Astrocyte (in vitro differentiated cells and primary cell): ENCODE measurements at regions not wholly inside any gene's neighbourhood (a gene's known extent, or its start where the extent isn't known, plus 50 kb on each side); places are given as distances from the start of the nearest gene placed in this dataset.

Experiments used
- CTCF ChIP-seq: IDR thresholded peaks from 2 replicates; pipeline ENCODE4 v1.5.1; 2011; ENCODE audit warnings: low read depth, mild to moderate bottlenecking, inconsistent platforms, low read length, moderate library complexity; ENCODE audit not compliant: insufficient read depth
- EZH2 ChIP-seq: IDR thresholded peaks from 2 replicates; pipeline ENCODE4 v1.6.1; 2012; ENCODE audit warnings: mild to moderate bottlenecking, low read length, inconsistent platforms; ENCODE audit not compliant: insufficient read depth

GRCh38 chr9:32067261-32067660 is 317.2 kb upstream of the ACO1 start:
- no peak for TF ChIP-seq EZH2
- TF ChIP-seq CTCF: no peak
